ENCODE measurements at regions not wholly inside any gene's neighbourhood (a gene's known extent, or its start where the extent isn't known, plus 50 kb on each side); places are given as distances from the start of the nearest gene placed in this dataset.

DNA sequence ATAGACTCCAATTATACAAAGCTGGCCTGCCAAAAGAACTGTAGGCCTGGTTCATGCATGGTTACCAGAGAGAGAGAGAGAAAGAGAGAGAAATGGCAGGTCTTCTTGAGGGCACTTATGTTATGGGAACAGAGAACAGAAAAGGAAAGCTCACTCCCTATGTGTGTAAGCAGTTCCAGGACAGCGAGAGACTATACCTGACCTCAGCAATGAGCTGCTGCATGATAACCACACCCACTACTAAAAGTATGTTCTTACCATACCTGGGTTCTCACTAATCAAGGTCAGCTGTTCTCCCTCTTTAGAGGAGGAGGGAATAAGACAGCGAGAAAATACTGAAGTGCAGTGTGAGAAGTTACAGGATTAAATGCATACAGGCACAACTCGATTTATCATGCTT lies 583.3 kb downstream of the GBA3 start:
- Histone ChIP-seq H3K79me2 (ENCODE audit: insufficient read depth, low read length) (no peaks in the 10 kb centered on the region), H3F3A (ENCODE audit: insufficient read depth) (no peaks in the 10 kb centered on the region), H3K36me3 (ENCODE audit: low read length) (no peaks in the 10 kb centered on the region), H3K27me3 (ENCODE audit: low read length) (no peaks in the 10 kb centered on the region), H3K9me2 (replicated peaks; ENCODE audit: insufficient read depth, low read length) (no peaks in the 10 kb centered on the region), H3K4me2 (ENCODE audit: low read depth, low read length, poor library complexity, severe bottlenecking) (no peak overlapping the region), H3K9ac (ENCODE audit: low read length) (no peak overlapping the region), H4K20me1 (ENCODE audit: low read depth, low read length) (no peaks in the 10 kb centered on the region), H2AFZ (ENCODE audit: low read depth, low read length, severe bottlenecking) (no peak overlapping the region), H3K9me3 (ENCODE audit: insufficient read depth, low read length) (no peaks in the 10 kb centered on the region), H3K27ac (ENCODE audit: low read depth, low read length) (no peak overlapping the region), H3K4me3 (ENCODE audit: insufficient read depth, low read length, poor library complexity, severe bottlenecking) (no peak overlapping the region)
- TF ChIP-seq CTCF (IDR thresholded peaks at IDR 0.05; ENCODE audit: insufficient read depth, low read length, poor library complexity, severe bottlenecking) (no peak), EZH2phosphoT487 (conservative IDR thresholded peaks at IDR 0.05; ENCODE audit: low read length) (no peak)

DNA sequence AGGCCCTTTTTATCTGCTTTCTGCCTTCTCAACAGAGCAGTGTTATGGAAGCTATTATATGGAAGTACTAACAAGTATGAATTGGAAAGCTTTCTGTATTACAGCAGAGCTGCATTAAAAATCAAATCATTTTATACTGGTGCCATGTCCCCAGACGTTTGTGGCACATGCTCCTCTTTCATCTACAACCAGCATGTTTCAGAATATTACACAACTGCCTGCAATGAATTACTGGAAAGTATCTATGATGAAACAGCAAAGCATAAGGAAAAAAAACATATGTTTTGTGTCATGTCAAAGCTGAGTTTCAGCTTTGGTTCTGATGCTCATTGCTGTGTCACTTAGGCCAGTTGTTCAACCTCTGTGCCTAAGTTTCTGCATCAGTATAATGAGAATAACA lies 576.8 kb downstream of the GBA3 start:
- Histone ChIP-seq H3K4me2 (ENCODE audit: low read depth, low read length, poor library complexity, severe bottlenecking) (no peak overlapping the region), H4K20me1 (ENCODE audit: low read depth, low read length) (no peaks in the 10 kb centered on the region), H3K36me3 (ENCODE audit: low read length) (no peaks in the 10 kb centered on the region), H3F3A (ENCODE audit: insufficient read depth) (no peaks in the 10 kb centered on the region), H3K79me2 (ENCODE audit: insufficient read depth, low read length) (no peaks in the 10 kb centered on the region), H2AFZ (ENCODE audit: low read depth, low read length, severe bottlenecking) (no peak overlapping the region), H3K27ac (ENCODE audit: low read depth, low read length) (no peak overlapping the region), H3K4me3 (ENCODE audit: insufficient read depth, low read length, poor library complexity, severe bottlenecking) (no peak overlapping the region), H3K27me3 (ENCODE audit: low read length) (no peaks in the 10 kb centered on the region), H3K9me2 (replicated peaks; ENCODE audit: insufficient read depth, low read length) (no peaks in the 10 kb centered on the region), H3K9ac (ENCODE audit: low read length) (no peak overlapping the region), H3K9me3 (ENCODE audit: insufficient read depth, low read length) (no peaks in the 10 kb centered on the region)
- no peak for TF ChIP-seq EZH2phosphoT487 (conservative IDR thresholded peaks at IDR 0.05; ENCODE audit: low read length)
- TF ChIP-seq CTCF (IDR thresholded peaks at IDR 0.05; ENCODE audit: insufficient read depth, low read length, poor library complexity, severe bottlenecking): no peak

DNA sequence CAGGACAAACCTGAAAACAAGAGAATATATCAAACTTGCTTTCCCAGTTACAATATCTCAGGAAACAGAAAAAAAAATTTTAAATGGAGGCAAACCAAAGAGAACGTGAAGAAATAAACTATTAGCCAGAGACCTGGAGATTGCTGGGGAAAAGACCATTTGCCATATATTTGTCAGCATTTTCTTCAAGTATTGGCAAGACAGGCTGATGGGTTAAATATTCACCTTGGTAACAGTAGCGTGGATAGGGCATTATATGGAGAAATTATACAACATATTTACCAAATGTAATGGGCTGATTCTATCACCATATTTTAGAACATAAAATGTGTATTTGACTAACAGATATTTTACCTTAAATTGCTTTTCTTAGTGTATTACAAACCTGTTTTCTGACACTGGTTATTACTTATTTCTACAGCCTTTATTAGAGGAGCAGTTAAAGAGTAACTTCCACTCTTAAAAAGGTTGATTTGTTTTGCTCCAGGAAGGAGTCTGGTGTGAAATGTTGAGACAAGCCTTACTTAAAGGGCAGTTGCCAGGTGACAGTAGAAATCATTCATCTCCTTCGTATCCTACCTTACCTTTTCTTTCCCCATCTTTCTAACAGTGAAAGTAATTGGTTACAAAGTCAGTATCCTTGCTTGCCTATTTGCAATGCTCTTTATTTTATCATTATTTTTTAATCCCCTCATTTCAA lies 575.5 kb downstream of the GBA3 start:
- Histone ChIP-seq H3K9me2 (replicated peaks; ENCODE audit: insufficient read depth, low read length) (no peaks in the 10 kb centered on the region), H3K4me2 (ENCODE audit: low read depth, low read length, poor library complexity, severe bottlenecking) (no peak overlapping the region), H3K9ac (ENCODE audit: low read length) (no peak overlapping the region), H3K36me3 (ENCODE audit: low read length) (no peaks in the 10 kb centered on the region), H3K79me2 (ENCODE audit: insufficient read depth, low read length) (no peaks in the 10 kb centered on the region), H3K27ac (ENCODE audit: low read depth, low read length) (no peak overlapping the region), H2AFZ (ENCODE audit: low read depth, low read length, severe bottlenecking) (no peak overlapping the region), H3F3A (ENCODE audit: insufficient read depth) (no peaks in the 10 kb centered on the region), H4K20me1 (ENCODE audit: low read depth, low read length) (no peaks in the 10 kb centered on the region), H3K27me3 (ENCODE audit: low read length) (no peaks in the 10 kb centered on the region), H3K9me3 (ENCODE audit: insufficient read depth, low read length) (no peaks in the 10 kb centered on the region), H3K4me3 (ENCODE audit: insufficient read depth, low read length, poor library complexity, severe bottlenecking) (no peak overlapping the region)
- no peak for TF ChIP-seq EZH2phosphoT487 (conservative IDR thresholded peaks at IDR 0.05; ENCODE audit: low read length)
- TF ChIP-seq CTCF (IDR thresholded peaks at IDR 0.05; ENCODE audit: insufficient read depth, low read length, poor library complexity, severe bottlenecking): no peak

Data from SU-DHL-6 (cell line).